K562 (cell line): ENCODE measurements at regions not wholly inside any gene's neighbourhood (a gene's known extent, or its start where the extent isn't known, plus 50 kb on each side); places are given as distances from the start of the nearest gene placed in this dataset.

Experiments
- ATAC-seq: fragments of 200-7000 bp; cut with Tn5 transposase; 3 replicates; pipeline ENCODE4 v1.9.1; 2020; ENCODE audit warnings: moderate library complexity
- BruUV-seq: library from RNA; stranded (reverse); fragments of 400-500 nt; replicated peaks from 2 replicates; lab custom pipeline; 2021; lab: Mats Ljungman, UMichigan
- CTCF ChIA-PET: fragments of 300-600 bp; formaldehyde crosslinking; extraction: SDS; loops from one replicate; lab custom pipeline; 2021; ENCODE audit warnings: low intra/inter-chr PET ratio; lab: Yijun Ruan, JAX
- POLR2A ChIA-PET: fragments of 300-600, 350-650 bp; sonication (Branson Sonifier 250); formaldehyde crosslinking; extraction: SDS; loops from one replicate; lab custom pipeline; 2021; ENCODE audit warnings: antibody characterized with exemption, inconsistent platforms; lab: Yijun Ruan, JAX
- DNase-seq, 4 experiments: peaks; one replicate each; pipeline versions ENCODE4 v3.0.0 to v3.0.0-alpha.2; 2011 to 2018; ENCODE audit warnings: low spot score in 3 of 4, mixed read lengths in 3 of 4; ENCODE audit errors: extremely low read depth in 1 of 4
- FAIRE-seq: peaks from 2 replicates; lab custom pipeline; 2011; peaks lifted over from hg19 to GRCh38; lab: Jason Lieb, UNC
- H2AFZ ChIP-seq: 2 replicates; pipeline ENCODE4 v1.6.0; 2011; ENCODE audit warnings: low read depth, low read length, control low read depth, inconsistent platforms
- H3K27ac ChIP-seq: fragments of 200-600 bp; 3 replicates; pipeline ENCODE4 v1.8.0; 2011; ENCODE audit warnings: low read depth, mild to moderate bottlenecking, control low read depth, inconsistent platforms, low read length, moderate library complexity, mixed read lengths; ENCODE audit errors: extremely low read depth
- H3K27me3 ChIP-seq, 2 experiments: fragments of 300-600 bp in 1 of 2; 2 replicates in 1 of 2; 3 replicates in 1 of 2; pipeline versions ENCODE4 v1.6.0 to v1.8.0; 2011; ENCODE audit warnings: inconsistent platforms in 2 of 2, low read length in 2 of 2, mild to moderate bottlenecking in 1 of 2, mixed read lengths in 1 of 2, moderate library complexity in 1 of 2; ENCODE audit not compliant: control insufficient read depth in 2 of 2, insufficient read depth in 2 of 2
- H3K36me3 ChIP-seq: fragments of 300-600 bp; 3 replicates; pipeline ENCODE4 v1.8.0; 2011; ENCODE audit warnings: mild to moderate bottlenecking, low read length, inconsistent platforms; ENCODE audit not compliant: control insufficient read depth, insufficient read depth
- H3K4me1 ChIP-seq, 2 experiments: fragments of 200-600 bp in 1 of 2; replicated peaks in 1 of 2; 2 replicates in 1 of 2; 3 replicates in 1 of 2; pipeline versions ENCODE4 v1.5.1 to v1.8.0; 2011; ENCODE audit warnings: inconsistent platforms in 2 of 2, low read length in 2 of 2, mild to moderate bottlenecking in 1 of 2, mixed read lengths in 1 of 2, moderate library complexity in 1 of 2; ENCODE audit not compliant: control insufficient read depth in 2 of 2, insufficient read depth in 2 of 2
- H3K4me2 ChIP-seq: 2 replicates; pipeline ENCODE4 v1.6.1; 2011; ENCODE audit warnings: low read length, control low read depth, inconsistent platforms, mixed read lengths; ENCODE audit not compliant: insufficient read depth
- H3K4me3 ChIP-seq: fragments of 200-600 bp; sonication (generic), shearing (Covaris generic); 2 replicates; pipeline ENCODE4 v1.5.1; 2016; ENCODE audit warnings: control low read depth, inconsistent platforms
- H3K79me2 ChIP-seq: fragments of 200-600 bp; 3 replicates; pipeline ENCODE4 v1.8.0; 2011; ENCODE audit warnings: low read length, inconsistent platforms; ENCODE audit not compliant: control insufficient read depth, insufficient read depth
- H3K9ac ChIP-seq, 2 experiments: 2 replicates each; pipeline versions ENCODE4 v1.6.0 to v1.6.1; 2011; ENCODE audit warnings: low read depth in 2 of 2, low read length in 2 of 2, control low read depth in 1 of 2, inconsistent platforms in 1 of 2, mild to moderate bottlenecking in 1 of 2, mixed read lengths in 1 of 2; ENCODE audit not compliant: insufficient read depth in 1 of 2
- H3K9me1 ChIP-seq: one replicate; pipeline ENCODE4 v1.6.0; 2011; ENCODE audit warnings: inconsistent platforms, mild to moderate bottlenecking, low read length, moderate library complexity; ENCODE audit not compliant: control insufficient read depth, insufficient read depth
- H3K9me3 ChIP-seq: replicated peaks from 2 replicates; pipeline ENCODE4 v1.5.1; 2011; ENCODE audit warnings: low read depth, low read length, inconsistent platforms; ENCODE audit not compliant: control insufficient read depth, insufficient read depth
- H4K20me1 ChIP-seq: replicated peaks from 2 replicates; pipeline ENCODE4 v1.6.1; 2011; ENCODE audit warnings: low read length, inconsistent platforms, mixed read lengths; ENCODE audit not compliant: control insufficient read depth, insufficient read depth
- BRF1 ChIP-seq: IDR thresholded peaks from 3 replicates; pipeline ENCODE4 v1.6.1; 2011; ENCODE audit warnings: borderline replicate concordance, mild to moderate bottlenecking; ENCODE audit not compliant: insufficient read length; ENCODE audit errors: extremely low read depth
- CREB3 ChIP-seq: fragments of 450-650 bp; conservative IDR thresholded peaks from 2 replicates; pipeline ENCODE4 v1.6.1; 2016; ENCODE audit warnings: missing genetic modification characterization, low read depth, mild to moderate bottlenecking, missing compliant biosample characterization, moderate library complexity
- EP300 ChIP-seq: IDR thresholded peaks from 2 replicates; pipeline ENCODE4 v1.6.1; 2012; ENCODE audit warnings: low read length, improper control_type of control experiment
- GABPA ChIP-seq: fragments of 200-800 bp; sonication (Bioruptor generic); conservative IDR thresholded peaks from 2 replicates; pipeline ENCODE4 v1.6.1; 2016; ENCODE audit warnings: low read depth, missing genetic modification characterization, missing compliant biosample characterization
- GTF3C2 ChIP-seq: IDR thresholded peaks from 3 replicates; pipeline ENCODE4 v1.6.1; 2011; ENCODE audit warnings: borderline replicate concordance, mild to moderate bottlenecking, moderate library complexity; ENCODE audit not compliant: insufficient read length; ENCODE audit errors: extremely low read depth
- MAZ ChIP-seq, 2 experiments: fragments of 450-650 bp in 1 of 2; sonication (generic) in 1 of 2; formaldehyde crosslinking; IDR thresholded peaks in 1 of 2; conservative IDR thresholded peaks in 1 of 2; 2 replicates each; pipeline versions ENCODE4 v1.4.0 to v1.5.0; 2020; ENCODE audit warnings: mild to moderate bottlenecking in 1 of 2, missing genetic modification reagents in 1 of 2
- NR2F6 ChIP-seq: fragments of 450-650 bp; formaldehyde crosslinking; IDR thresholded peaks from 2 replicates; pipeline ENCODE4 v1.4.0; 2020; ENCODE audit warnings: mild to moderate bottlenecking
- POLR2A ChIP-seq: fragments of 450-650 bp; conservative IDR thresholded peaks from 2 replicates; pipeline ENCODE4 v1.6.1; 2016
- RBM17 ChIP-seq: fragments of 200-400 bp; formaldehyde crosslinking; IDR thresholded peaks from 2 replicates; pipeline ENCODE4 v1.6.1; 2017; ENCODE audit warnings: low read depth, mild to moderate bottlenecking, low read length, borderline replicate concordance
- ZNF584 ChIP-seq: fragments of 200-800 bp; sonication (Bioruptor generic); IDR thresholded peaks from 2 replicates; pipeline ENCODE4 v1.6.1; 2016; ENCODE audit warnings: low read depth, mild to moderate bottlenecking, missing genetic modification characterization, missing compliant biosample characterization
- ZNF589 ChIP-seq: fragments of 200-800 bp; sonication (Bioruptor generic); IDR thresholded peaks from 2 replicates; pipeline ENCODE4 v1.6.1; 2016; ENCODE audit warnings: low read depth, missing genetic modification characterization, missing compliant biosample characterization
- WGBS: fragments of 100-300 bp; shearing (Covaris generic); methylation state at CpG from one replicate; pipeline ENCODE4 v1.1.6; 2016; ENCODE audit warnings: low coverage, mixed read lengths; ENCODE audit not compliant: insufficient coverage; ENCODE audit errors: missing lambda C conversion rate; 5-methylcytosine and 5-hydroxymethylcytosine counted together
- in situ Hi-C: fragments of 300-500 bp; cut with MboI; formaldehyde crosslinking; loops from 4 replicates; pipeline ENCODE4 v1.15.0; 2018; ENCODE audit warnings: inconsistent platforms, mixed read lengths
- intact Hi-C: fragments of 100-400 bp; cut with micrococcal nuclease; formaldehyde crosslinking; loops from 2 replicates; pipeline ENCODE4 v1.14.2; 2022

GRCh38 chr3:17928502-17929145, 186.2 kb upstream of the TBC1D5 start (continued):
- TF ChIP-seq GTF3C2, result no peak
- no peak for TF ChIP-seq POLR2A
- no peak for TF ChIP-seq NR2F6
- TF ChIP-seq BRF1, result no peak
- no peak for TF ChIP-seq GABPA
- no peak for TF ChIP-seq MAZ (CRISPR knock-in tag; conservative IDR thresholded peaks at IDR 0.05 in 1 of 2, IDR thresholded peaks at IDR 0.05 in 1 of 2)
- TF ChIP-seq RBM17, result no peak
- TF ChIP-seq EP300, result no peak
- TF ChIP-seq, all 486 proteins: peak for 0

- in situ Hi-C loops (no loop called here), intact Hi-C loops (no loop called here)
- Histone ChIP-seq H4K20me1 (no peaks in the 10 kb centered on the region; the same call in 1 of the 2 replicates), H3K4me1 (no peaks in the 10 kb centered on the region), H3K79me2 (no peaks in the 10 kb centered on the region), H2AFZ (no peak overlapping the region), H3K27me3 (no peaks in the 10 kb centered on the region), H3K36me3 (no peaks in the 10 kb centered on the region), H3K9me1 (no peaks in the 10 kb centered on the region), H3K27ac (no peak overlapping the region), H3K4me2 (no peak overlapping the region), H3K4me3 (no peak overlapping the region), H3K9ac (no peak overlapping the region), H3K9me3 (no peaks in the 10 kb centered on the region)
- CTCF ChIA-PET, result no interaction called here
- ATAC-seq (no peak), DNase-seq (no peak)
- no TSS peak for BruUV-seq
- POLR2A ChIA-PET, result interaction anchor here (0.6 to 1.0 kb wide), 3 partner anchors 10 to 1909 kb away, joined by 3 read pairs; no protein-coding TSS in a partner anchor
- 2% methylated on average over 3 of the region's 3 CpGs for WGBS
- TF ChIP-seq ZNF589, result no peak
- no peak for TF ChIP-seq CREB3 (tag)
- no peak for TF ChIP-seq ZNF584
- TF ChIP-seq, all 486 proteins: peak for 0
- FAIRE-seq, result no peak
Measured at GRCh38 chr3:17927036-17927435, 184.6 kb upstream of the TBC1D5 start.
